Stimulated activated CD4-positive, alpha-beta T cell treated with anti-CD3 and anti-CD28 coated beads, Interleukin-12 subunit alpha, Interleukin-12 subunit beta, amount 100 ng/mL, for 48 hours (primary cell): ENCODE measurements at regions not wholly inside any gene's neighbourhood (a gene's known extent, or its start where the extent isn't known, plus 50 kb on each side); places are given as distances from the start of the nearest gene placed in this dataset.

ENCODE experiments used
- DNase-seq, 3 donors: peaks; one replicate each; pipeline ENCODE4 v3.0.0-alpha.2; 2020; ENCODE audit warnings: low read depth in 2 of 3, low spot score in 1 of 3

GRCh38 chr21:23541571-23541970, 2065.7 kb downstream of the MRPL39 start:
- DNase-seq, result no peak

DNA sequence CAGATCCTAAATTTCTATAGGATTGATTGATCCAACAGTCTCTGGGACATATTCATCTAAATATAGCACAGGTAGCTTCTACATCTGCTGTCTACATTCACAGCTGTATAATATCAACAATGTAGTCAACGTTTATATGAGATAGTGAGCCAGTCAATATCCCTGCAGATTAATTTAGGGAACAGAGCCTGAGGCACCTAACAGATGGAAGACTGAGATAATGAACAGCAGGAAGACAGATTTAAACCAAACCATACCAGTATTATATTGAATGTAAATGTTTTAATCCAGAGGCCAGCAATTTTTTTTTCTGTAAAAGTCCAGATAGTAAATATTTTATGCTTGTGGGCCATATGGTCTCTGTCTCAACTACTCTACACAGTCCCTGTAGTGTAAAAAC, 2072.4 kb downstream of the MRPL39 start:
- DNase-seq, result no peak

GRCh38 chr21:23531444-23531843, 2075.8 kb downstream of the MRPL39 start:
- DNase-seq, result no peak

DNA sequence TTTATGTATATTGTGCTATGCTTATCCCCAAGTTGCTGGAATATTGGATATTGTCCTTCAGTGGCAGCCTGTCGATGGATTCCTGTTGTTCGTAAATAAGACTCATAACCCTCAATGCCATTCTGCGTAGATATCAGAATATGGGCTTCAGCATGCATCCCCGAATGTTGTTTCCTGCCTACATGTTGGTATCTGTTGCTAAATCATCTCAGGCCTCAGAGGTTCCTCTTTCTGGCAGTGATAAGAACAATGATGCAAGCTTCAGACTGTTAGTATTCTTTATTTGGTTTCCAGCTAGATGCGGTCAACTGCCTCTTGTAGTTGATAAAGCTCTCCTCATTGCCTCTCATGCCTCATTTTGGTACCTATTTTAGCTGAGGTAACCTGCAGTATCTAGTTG, 2082.6 kb downstream of the MRPL39 start:
- no peak for DNase-seq

DNA sequence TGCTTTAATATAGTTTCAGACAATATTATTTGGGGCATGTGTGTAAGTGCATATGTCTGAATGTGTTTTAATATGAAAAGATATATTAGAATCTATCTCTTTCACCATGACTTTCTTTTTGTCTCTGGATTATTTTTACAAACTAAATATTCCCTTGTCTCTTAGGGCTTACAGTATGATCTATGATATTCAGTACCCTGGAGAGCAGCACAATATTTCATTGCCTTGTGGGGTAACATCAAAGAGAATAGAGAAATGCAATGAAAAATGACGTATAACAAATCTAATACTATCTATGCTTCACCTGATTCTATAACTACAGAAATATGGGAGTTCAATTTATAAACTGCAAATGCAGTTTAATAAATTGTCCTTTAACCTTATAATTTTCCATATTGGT, 2084.5 kb downstream of the MRPL39 start:
- no peak for DNase-seq

DNA sequence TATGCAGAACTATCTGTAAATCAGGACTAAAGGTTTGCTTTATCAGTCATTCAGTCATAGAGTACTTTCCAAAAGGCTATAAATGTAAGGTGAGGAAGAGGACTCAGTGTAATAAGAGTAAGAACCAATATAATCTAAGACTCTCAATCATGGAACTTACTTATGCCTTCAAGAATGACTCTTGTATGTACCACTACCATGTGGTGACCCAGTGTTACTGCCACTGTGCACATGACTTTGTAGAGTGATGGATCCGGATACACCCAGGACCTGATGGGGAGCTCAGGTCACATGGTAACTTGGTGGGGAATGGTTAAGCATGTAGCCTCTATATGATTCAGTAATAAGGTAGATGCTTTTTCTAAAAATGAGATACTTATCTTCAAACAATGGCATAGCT, 2099.8 kb downstream of the MRPL39 start:
- DNase-seq, result no peak

DNA sequence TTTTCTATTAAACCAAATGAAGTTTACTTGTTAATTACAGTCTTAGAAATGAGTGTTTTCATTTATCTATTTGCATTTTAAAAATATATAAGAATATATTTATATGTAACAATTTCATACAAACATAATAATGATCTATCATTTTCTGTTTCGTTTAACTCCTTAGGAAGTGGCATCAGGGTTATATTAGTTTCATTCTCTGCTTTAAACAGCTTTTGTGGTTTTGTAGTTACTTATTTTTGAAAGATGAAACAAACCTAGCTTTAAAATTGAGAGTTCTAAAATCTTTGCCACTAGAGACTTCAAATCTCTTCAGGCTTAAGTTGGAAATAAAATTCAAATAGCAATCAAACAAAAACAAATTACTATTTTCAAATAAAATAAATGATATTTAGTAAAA, 2110.6 kb downstream of the MRPL39 start:
- DNase-seq, result no peak

GRCh38 chr21:23488245-23488644, 2119.0 kb downstream of the MRPL39 start:
- no peak for DNase-seq

DNA sequence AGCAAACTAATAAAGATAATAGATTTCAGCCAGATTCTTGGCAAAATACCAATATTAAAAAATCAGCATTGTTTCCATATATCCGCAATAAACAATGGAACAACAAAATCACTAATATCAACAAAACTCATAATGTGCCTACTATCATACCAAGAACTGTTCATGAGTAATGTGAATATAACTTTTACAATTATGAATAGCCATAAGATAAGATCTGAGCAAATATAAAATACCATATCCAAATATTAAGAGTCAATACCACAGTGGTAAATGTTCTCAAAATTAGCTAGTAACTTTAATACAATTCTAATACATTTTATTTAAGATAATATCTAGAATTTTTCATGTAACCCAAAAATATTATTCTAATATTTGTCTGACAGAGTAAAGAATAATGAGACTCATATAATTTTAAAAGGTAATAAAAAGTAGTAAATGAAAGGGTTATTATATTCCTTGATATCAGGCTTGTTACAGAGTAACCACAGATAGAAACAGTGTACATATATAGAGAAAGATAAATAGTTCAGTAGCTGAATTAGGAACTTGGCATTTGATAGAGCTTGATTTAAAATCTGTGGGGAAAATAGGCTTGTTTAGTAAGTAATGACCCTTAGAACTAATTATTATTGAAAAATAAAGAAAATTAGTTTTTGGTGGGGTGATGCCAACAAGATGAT, 2126.6 kb downstream of the MRPL39 start:
- DNase-seq, result no peak

DNA sequence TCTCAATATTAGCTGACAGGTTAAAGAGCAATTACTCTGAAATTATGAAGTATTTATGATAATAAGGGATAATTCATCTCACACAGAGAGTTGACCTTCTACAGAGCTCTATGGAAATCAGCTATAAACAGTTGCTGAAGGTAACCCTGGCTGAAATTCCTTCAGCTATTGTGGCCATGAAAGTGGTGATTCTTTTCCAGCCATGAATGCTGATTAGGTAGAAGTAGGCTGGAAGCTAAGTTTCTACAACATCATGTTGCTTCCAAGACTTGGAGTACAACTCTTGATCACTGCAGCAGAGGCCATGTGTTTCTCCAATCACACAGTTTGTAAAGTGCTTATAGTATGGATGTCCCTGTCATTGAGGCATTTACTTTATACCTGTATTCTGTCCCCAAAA, 2128.9 kb downstream of the MRPL39 start:
- DNase-seq, result no peak

GRCh38 chr21:23475281-23476219, 2131.7 kb downstream of the MRPL39 start:
- no peak for DNase-seq

GRCh38 chr21:23471877-23472276, 2135.4 kb downstream of the MRPL39 start:
- DNase-seq, result no peak

DNA sequence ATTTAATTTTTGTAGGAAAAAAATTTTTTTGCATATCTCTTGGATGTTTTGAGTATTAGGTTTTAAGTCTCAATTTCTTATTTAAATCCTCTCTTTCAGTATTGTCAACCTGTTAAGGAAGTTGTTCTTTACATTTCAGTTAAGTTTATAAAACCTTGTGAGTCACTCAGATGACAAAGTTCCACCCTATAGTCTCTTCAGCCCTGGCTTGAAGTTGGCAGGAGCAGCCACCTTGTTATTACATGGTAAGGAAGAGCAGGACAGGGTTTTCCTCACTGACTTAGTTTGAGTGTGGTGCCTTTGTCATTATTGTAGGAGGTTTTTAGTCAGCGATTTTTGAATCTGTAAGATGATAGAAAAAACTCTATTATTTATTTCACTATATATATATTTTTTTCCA, 2143.9 kb downstream of the MRPL39 start:
- DNase-seq, result no peak

GRCh38 chr21:23455676-23456075, 2151.6 kb downstream of the MRPL39 start:
- DNase-seq, result no peak

GRCh38 chr21:23452384-23453083, 2154.7 kb downstream of the MRPL39 start:
- peak in 1 of 3 donors; percentile 0 for DNase-seq

DNA sequence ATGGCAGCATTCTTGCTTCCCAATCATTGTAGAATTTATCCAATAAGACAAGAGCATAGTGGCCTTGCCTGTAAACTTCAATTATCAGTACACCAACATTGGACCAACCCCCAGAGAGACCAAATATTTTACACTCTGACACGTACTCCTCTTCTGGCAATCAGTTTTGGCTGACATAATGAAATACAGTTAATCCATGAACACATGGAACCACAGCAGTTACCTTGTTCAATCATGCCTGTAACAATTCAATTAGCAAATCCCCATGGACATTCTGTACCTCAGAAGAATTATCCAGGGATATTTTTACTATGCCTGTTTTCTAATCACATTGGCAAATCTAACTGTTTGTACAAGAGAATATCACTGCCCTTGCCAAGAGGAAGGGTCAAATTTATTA, 2162.0 kb downstream of the MRPL39 start:
- DNase-seq, result no peak

DNA sequence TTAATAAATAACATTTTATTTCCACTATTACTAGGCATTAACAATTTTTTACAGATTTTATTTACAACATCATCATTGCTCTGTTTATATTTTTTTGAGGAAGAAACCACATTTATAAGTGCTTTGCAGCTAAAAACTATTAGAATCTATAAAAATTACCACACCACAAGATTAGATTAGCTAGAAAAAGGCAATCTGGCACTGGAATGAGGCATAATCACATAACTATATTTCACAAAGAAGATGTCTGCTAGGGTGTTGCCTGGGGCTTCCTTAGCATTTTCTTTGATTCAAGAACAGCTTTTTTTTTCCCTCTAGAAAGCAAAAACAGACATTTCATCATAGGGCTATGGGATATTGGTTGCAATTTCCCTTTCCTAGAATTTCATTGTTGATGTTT, 2169.2 kb downstream of the MRPL39 start:
- DNase-seq, result no peak

- no peak for DNase-seq
These were observed 2204.3 kb downstream of the MRPL39 start for GRCh38 chr21:23402929-23403520.

DNA sequence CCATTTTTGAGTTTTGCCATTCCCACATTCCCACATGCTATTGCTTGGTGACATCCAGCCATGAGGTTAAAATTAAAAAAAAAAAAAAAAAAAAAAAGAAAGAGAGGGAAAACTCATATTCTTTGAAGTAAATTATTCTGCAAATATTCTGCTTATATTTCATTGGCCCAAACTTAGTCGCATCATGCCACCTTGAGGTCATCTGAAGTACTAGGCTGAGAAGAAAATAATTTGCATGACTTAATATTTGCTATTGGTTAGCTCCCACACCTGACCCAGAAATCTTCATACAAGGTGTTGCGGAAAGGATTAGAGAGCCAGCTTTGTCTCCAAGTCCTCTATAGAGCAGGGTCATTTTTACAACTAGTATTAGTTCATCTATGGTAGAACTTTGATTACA, 2206.0 kb downstream of the MRPL39 start:
- DNase-seq, result no peak

DNA sequence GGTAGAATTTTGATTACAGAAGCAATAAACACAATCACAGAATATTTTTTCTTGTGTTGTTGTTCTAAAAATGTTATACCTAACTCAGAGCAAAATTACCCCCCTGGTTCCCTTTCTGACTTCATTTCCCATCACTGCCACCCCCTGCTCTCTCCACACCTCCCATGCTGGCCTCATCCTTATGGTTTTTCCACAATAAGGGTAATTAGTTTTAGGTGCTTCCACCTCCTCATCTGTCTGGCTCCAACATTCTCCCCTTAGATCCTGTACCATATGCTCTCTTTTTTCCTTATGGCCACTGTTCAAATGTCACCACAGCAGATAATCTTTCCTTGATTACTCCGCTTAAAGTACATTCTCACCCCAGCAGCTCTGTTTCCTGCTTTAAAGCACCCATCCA, 2208.6 kb downstream of the MRPL39 start:
- no peak for DNase-seq

- no peak for DNase-seq
These were observed 2212.8 kb downstream of the MRPL39 start for GRCh38 chr21:23394458-23394857.

DNA sequence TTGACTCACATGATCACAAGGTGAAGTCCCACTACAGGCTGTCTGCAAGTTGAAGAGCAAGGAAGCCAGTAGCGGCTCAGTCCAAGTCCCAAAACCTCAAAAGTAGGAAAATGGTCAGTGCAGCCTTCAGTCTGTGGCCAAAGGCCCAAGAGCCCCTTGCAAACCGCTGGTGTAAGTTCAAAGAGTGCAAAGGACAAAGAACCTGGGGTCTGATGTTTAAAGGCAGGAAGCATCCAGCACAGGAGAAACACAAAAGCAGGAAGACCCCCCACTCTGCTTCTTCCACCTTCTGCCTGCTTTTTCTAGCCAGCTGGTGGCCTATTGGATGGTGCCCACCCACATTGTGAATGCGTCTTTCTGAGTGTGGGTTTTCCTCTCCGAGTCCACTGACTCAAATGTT, 2222.6 kb downstream of the MRPL39 start:
- no peak for DNase-seq
